GM21423 (cell line): ENCODE measurements at regions not wholly inside any gene's neighbourhood (a gene's known extent, or its start where the extent isn't known, plus 50 kb on each side); places are given as distances from the start of the nearest gene placed in this dataset.

Experiments used
- ATAC-seq: cut with Tn5 transposase; IDR thresholded peaks from one replicate; pipeline ENCODE4 v1.9.1; 2021; ENCODE audit warnings: mild to moderate bottlenecking, moderate library complexity; ENCODE audit not compliant: unreplicated experiment

DNA sequence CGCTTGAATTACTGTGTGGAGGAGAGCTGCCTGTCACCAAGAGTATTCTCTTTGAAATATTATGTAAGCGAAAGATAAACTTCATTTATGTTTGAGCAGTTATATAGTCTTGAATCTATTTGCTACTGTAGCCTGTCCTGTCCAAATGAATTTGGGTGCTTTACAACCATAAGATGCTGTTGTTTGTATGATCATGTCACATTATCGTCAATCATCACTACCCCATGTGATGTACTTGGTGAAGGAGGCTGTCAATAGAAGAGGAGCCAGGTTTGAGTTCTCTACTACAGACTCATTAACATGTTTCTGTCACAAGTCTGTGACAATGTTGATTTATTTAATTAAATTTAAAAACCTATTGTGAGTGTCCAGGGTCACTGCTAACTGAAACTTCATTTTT is 403.3 kb upstream of the MEF2C start:
- ATAC-seq: no peak

DNA sequence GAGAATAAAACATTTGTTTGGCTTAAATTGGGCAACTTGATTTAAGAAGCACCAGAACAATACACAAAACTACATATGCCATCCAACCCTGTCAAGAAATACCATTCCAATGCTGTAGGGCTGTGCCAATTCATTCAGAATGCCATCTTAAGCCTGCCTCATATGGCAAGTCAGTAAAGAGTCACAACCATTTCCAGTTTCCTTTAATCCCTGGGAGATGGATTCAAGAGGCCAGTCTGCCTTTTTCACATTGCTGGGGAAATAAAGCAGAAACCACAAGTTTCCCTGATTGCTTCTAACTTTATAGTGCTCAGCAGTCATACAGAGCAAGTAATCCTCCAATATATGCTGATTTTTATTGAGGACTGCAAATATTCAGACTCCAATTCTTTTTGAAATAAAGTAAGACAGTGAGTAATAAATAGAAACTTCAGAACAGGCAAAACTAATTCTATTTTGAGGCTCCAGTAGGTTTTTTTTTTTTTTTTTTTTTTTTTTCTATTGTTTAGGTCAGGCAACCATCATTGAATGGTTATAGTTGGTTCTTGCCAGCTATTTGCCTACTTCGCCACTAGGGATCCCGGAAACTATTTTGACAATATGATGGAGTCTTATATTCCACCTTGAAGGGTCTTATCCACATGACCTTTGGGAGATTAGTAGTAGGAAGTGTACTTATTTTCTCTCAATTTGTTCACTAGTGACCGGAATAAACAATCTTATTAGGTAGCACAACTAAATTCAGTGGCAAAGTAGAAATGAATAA is 400.9 kb upstream of the MEF2C start:
- ATAC-seq: no peak

GRCh38 chr5:89282554-89283510 is 399.8 kb upstream of the MEF2C start:
- ATAC-seq: no peak

DNA sequence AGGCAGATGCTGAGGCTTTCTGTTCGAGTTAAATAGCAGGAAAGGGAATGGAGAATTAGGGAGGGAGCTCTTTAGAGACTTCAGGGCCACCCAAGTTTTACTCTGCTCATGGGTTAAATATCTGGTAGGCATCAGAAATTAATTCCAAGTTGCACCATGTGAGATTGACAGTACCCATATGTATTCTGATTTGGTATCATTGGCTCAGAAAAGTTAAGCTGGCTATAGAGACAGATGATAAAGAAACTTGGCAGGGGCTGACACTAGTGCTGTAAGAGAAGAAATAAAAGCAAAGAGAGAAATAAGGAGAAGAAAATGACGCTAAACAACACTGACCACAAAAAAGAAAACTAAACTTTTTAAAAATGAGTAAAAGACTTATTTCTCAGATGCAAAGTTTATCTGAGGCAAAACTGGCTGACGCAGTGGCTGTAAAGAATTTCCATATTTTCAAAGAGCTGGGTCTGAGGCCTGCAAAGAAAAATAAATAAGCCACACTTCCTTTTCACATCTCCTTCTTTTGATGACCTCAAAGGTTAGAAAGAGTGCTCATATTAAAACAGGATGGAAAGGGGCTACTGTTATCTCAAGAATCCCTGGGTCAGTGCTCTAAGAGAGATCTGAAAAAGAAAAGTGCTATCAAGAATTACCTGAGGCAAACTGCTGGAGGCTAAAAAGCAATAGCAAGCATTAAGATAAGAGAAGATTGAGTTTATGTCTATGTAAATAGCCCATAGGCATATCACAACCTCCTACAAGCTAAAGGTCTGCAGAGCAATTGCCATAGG is 399.0 kb upstream of the MEF2C start:
- no peak for ATAC-seq

- ATAC-seq: no peak
Measured at GRCh38 chr5:89281211-89281610, 398.2 kb upstream of the MEF2C start.

DNA sequence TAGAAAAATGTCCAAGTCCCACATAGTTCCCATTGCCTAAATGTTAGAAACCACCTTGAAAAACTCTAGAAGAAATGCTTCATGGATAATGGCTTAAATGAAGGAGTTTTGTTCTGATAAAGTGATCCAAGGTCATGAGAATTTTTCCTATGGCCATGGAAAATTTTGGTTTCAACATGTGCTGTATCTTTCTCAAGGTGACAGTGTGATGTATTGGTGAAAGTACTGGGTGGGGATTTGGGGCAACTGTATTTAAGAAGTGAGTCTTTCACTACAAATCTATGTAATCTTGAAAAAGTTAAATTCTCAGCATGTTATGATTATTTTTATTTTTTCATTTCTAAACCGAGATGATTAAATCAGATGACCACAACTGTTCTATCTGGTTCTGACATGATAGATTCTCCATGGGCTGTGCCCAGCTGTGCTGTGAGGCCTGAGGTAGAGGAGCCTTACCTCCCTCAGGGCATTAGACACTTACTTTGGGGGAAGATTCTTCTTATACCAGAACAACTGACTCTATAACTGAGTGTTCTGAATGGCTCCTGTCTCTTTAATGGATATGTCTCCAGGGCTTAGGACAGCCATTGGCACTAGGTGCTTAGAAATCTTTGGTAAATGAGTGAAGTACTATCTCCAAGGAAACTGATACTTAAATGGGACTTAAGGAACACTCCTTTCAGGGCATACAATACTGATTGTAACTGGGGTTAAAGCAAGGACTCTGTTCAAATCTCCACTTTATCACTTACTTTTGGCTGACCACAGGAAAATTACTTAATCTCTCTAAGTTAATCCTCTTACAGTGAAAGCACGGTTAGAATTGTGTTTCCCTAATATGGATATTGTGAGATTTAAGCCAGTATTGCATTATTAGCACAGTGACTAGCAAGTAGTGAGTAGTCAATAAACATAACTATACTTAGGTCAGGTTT is 397.4 kb upstream of the MEF2C start:
- ATAC-seq: no peak

DNA sequence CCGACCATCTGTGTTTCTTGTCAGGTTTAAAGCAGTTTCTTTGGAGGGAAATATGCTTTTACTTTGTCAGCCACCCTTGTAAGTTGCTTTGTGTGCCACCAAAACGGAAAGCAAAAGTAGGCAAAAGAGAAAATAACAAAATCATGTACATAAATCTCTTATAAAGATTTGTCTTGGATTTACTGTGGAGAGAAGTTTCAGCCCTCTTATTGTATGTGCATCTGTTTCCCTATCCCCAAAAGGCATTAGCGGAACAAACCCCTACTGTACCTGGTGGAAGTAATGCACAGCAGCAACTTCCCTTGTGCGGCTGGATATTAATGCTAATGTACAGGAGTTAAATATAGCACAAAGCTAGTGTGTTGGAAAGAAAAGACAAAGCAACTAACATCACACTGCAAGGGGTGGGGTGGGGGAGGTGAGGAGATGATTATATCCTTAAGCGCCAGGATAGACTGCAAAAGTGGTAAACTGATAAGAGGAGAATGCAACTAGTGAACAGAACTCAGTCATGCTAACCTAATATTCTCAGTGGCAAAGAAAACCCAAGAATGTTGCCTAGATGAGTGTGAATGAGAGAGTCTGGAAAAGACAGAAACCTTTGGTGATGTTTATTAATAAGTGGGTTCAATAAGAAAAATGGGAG is 396.5 kb upstream of the MEF2C start:
- no peak for ATAC-seq

DNA sequence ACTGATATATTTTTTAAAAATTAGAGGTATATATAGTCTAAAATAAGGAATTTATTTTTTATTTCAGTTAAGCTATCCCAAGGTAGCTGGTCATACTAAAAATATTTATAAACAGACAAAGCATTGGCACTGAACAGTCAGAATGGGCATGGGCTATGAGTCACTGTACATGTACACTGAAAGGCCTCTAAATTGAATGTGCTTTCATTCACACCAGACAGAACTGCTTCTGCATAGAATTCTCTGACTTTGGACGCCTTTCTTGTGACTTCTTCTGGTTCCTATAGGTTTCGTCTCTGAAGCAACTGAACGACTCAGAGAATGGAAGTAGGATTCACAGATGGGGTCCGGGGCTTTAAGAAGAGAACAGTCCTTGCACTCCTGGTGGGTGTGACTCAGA is 394.8 kb upstream of the MEF2C start:
- no peak for ATAC-seq

DNA sequence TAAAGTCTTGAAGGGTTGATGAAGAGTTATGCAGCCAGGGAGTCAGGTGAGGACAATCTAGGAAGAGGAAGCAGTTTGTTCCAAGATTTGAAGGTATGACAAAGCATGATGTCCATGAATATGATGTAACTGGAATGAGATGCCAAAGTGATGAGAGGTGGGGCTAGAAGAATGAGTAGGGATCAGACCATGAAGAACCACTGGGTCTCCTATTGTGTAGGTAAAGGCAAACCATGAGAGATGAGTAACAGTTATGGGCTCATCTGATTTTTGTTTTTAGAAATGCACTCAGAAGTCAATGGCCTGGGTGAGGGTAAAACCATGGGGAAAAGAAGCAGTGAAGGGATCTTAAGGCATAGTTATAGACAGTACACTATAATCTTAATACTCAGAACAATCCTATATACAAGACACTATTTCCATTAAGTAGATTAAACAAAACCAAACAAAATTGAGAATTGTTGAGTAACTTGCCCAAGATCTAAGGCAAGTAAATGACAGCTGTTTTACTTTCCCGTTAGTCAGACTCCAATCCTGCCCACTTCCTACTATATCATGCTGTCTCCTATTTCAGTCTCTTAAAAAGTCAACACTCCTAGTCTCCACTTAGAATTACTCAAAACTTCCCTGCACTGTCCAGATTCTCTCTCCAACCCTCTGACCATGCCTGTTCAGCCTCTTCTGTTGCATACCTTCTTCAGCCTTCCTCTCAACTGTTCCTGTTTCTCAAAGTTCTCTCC is 393.8 kb upstream of the MEF2C start:
- ATAC-seq: no peak

- no peak for ATAC-seq
Measured at GRCh38 chr5:89275066-89275855, 392.3 kb upstream of the MEF2C start.

GRCh38 chr5:89273289-89273688 is 390.3 kb upstream of the MEF2C start:
- ATAC-seq: no peak

DNA sequence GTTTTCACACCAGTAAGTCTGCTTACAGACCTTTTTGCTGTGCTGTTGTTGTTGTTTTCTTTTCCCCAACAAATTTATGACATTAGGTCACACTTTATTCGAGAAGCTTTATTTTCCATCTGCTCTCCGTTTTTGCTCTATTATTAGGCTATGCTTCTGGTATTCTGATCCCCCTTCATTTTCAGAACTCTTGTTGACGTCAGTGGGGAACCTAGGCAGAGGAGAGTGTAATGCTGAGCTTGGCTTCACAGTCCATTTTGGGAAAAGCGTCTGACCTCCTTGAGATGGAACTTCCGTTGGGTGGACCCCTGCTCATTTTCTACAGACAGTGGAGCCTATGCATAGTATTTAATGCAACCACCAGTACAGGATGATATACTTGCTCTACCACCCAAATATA is 387.9 kb upstream of the MEF2C start:
- peak; percentile 4 for ATAC-seq

GRCh38 chr5:89269721-89270120 is 386.7 kb upstream of the MEF2C start:
- no peak for ATAC-seq

DNA sequence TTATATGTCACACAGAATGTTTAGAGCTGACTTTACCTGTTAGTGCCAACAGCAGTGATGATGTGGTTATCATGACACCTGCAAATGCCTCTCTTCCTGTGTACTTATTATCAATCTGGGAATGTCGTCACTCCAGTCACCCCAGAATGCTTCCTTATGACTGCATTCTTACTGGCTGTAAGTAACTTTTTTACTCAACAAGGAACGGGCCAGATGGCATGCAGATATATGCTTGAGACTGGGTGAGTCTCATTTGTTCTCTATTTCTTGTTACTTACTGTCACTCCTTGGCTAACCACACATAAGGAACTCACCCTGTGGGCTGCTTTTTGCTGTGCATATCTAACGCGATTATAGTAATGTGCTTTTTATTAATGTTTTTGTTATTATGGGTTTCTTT is 385.5 kb upstream of the MEF2C start:
- no peak for ATAC-seq

DNA sequence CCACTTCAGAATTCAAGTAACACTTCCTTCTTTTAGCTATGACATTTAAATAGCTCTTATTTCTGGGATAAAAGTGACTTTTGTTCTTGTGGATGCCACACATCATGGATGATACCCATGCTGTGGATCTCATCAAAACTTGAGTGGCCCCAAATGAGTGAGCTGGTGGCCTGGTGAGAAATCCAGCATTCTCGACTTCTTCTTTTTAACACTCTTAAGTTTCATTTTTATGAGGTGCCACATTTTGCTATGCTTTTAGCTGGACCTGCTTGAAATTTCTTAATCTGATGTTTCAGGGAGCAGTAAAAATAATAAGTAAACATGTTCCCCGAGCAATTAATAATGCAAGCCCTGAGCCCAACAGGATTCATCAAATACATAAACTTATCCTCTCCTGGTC is 384.8 kb upstream of the MEF2C start:
- ATAC-seq: no peak

- ATAC-seq: no peak
Measured at GRCh38 chr5:89265511-89266179, 382.7 kb upstream of the MEF2C start.

DNA sequence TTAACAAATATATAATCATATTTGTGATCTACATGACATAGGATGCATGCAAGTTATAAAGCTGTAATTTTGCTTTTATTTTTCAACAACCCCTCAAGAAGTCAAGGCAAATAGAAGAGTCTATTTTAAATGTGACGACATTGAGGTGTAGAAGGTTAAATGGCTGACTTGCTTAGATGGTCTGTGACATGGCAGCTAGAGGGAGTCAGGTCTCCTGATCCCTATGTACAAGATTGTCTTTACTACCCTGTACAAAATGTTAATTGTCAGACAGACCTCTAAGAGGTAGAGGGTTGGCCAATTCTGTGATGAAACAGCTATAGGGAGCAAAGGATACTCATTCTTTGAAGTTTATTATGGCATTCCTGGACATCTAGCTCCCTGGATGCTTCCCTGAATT is 380.9 kb upstream of the MEF2C start:
- no peak for ATAC-seq

DNA sequence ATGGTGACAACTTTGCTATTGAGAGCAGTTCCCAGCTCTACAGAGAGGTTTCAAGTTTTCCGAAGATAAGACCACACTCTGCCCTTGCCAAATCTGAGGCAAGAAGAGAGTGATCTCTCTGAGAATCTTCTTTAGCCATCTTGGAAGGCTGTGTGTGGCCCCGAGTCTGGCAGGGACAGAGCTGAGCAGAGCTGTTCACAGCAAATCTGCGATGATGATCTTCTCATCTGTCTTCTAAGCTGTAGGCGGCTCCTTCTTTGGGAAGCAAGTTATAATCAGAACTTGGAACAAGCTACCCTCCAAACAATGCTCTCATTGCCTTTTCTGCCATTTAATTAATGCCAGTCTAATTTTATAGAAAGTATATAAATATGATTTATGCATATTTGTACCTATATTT is 379.0 kb upstream of the MEF2C start:
- no peak for ATAC-seq
